GM21528 (cell line): ENCODE measurements at regions not wholly inside any gene's neighbourhood (a gene's known extent, or its start where the extent isn't known, plus 50 kb on each side); places are given as distances from the start of the nearest gene placed in this dataset.
A peak's percentile ranks its signal among the peaks of the same experiment; 100 is the strongest.
"Not testable (repeated sequence)": the region's sequence is repeated elsewhere in the genome, so short reads cannot be mapped to it uniquely, and the experiment has no call there.

Source experiments
- ATAC-seq: cut with Tn5 transposase; IDR thresholded peaks from one replicate; pipeline ENCODE4 v1.9.1; 2021; ENCODE audit warnings: mild to moderate bottlenecking, moderate library complexity; ENCODE audit not compliant: unreplicated experiment, low FRiP score

DNA sequence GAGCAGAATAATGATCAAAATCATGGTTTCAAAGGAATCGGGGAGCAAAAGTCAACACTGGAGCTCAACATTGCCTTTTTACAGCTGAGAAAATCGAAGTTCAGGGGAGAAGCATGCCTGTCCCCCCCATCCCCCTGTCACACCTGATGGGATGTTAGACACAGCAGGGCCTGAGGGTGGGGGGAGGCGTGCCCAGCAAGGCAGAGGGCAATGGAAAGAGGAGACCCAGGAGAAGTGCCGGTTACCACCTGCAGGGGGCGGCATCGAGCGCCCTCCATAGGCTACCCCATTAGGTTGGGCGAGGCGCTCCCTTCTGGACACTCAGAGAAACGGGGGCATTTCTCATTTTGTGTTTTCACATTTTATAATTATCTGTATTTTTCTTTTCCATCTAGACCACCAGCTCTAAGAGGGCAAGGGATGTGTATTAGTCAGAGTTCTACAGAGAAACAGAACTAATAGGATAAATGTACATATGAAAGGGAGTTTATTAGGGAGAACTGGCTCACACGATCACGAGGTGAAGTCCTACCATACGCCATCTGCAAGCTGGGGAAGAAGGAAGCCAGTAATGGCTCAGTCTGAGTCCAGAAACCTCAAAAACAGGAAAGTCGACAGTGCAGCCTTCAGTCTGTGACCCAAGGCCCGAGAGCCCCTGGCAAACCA is 271.3 kb downstream of the LRATD1 start:
- peak; percentile 99 for ATAC-seq

DNA sequence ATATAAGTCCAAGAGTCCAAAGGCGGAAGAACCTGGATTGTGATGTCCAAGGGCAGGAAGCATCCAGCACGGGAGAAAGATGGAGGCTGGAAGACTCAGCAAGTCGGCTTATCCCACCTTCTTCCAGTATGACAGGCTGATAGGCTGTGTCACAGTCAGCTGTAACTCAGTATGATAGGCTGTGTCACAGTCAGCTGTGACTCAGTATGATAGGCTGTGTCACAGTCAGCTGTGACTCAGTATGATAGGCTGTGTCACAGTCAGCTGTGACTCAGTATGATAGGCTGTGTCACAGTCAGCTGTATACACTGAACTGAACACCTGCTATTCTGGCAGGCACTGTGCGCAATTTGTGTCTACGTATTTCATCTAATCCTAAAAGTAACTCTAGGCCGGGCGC is 271.9 kb downstream of the LRATD1 start:
- ATAC-seq, result not testable (repeated sequence)

DNA sequence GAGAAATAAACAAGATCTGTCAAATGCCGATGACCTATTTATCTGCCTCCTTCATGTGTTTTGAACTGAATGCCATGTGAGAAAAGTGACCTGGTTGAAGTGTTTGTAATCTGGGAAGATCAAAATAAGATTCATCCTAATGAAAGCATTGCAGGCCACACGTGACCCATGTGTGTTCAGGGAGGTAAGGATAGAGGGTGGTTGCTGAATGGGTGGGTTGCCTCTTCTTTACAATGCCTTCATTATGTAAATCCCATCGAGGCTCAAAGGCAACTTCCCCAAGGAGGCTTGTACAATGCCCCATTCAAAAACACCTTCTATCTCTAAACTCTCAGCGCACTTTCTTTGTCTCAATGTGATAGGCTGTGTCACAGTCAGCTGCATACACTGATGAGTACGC is 273.1 kb downstream of the LRATD1 start:
- no peak for ATAC-seq

DNA sequence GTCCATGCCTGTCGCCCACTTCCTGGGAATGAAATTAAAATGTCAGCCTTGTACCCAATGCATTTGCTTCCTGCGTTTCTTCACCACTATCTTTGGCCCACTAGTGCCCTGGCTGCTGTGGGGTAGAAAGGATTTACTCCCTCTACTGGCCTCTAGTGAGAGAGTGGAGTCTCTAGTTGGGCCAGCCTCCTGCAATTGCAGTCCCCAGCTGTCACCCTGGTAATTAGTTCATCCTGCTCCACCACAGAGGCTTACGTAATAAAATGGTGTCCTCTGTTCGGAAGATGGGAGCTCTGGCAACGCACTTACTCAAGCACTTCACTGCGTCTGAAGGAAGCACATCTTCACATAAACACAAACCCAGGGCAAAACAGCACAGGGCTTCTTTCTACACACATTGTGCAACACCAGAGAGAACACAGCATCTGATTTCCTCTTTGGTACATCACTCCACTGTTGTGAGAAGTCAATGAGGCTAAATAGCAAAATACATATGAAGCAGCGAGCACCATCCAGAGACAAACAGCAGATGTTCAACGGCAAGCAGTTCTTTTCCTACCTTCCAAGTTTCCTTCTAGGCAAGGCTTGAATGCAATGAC is 274.6 kb downstream of the LRATD1 start:
- ATAC-seq, result no peak

DNA sequence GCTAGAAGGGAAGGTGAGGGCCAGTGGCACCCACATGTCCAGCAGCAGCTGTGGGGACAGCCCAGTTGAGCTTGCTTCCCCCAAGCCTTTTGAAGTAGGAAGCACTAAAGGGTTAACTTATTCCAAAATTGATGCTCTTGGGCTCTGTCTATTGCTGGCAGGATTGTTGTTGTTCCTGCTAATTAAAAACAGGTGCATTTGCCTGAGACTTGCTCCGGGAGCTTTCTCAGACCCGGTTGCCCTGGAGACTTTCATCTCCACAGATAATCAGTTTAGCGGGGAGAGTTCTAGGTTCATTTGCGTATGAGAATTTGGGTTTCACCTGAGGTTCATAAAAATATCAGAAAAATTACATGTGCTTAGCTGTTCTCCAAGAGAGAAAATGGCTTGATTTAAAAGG is 277.3 kb downstream of the LRATD1 start:
- ATAC-seq, result no peak

DNA sequence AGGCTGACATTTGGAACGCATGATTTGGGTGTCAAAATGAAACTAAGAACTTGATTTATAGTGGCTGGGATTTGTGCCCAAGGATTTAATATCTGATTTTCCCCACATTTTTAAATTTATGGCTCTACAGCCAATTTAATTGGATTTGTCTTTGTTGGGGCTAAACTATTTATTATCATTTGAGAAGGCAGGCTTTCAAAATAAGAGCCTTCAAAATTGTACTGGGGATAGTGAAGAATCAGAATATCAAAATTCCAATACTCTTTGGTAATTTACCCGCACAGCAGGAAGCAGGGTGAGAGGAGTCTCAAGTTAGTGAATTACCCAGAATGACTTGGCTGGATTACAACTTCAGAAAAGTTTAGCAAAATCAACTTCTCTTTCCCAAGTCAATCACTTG is 278.1 kb downstream of the LRATD1 start:
- no peak for ATAC-seq

DNA sequence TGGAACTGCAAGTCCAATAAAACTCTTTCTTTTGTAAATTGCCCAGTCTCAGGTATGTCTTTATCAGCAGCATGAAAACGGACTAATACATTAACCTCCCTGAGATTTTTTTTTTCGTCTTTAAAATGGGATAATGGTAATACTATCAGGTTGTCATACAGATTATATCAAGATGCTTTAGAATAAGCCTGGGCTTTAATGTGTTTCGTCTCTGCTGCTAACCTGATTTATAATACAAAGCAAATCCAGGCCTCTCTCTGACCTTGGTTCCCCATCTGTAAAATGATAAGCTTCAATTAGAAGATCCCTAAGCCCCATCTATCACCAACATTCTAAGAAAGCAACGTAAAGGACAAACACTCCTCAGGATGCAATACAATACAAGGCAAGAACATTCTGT is 283.5 kb downstream of the LRATD1 start:
- no peak for ATAC-seq

DNA sequence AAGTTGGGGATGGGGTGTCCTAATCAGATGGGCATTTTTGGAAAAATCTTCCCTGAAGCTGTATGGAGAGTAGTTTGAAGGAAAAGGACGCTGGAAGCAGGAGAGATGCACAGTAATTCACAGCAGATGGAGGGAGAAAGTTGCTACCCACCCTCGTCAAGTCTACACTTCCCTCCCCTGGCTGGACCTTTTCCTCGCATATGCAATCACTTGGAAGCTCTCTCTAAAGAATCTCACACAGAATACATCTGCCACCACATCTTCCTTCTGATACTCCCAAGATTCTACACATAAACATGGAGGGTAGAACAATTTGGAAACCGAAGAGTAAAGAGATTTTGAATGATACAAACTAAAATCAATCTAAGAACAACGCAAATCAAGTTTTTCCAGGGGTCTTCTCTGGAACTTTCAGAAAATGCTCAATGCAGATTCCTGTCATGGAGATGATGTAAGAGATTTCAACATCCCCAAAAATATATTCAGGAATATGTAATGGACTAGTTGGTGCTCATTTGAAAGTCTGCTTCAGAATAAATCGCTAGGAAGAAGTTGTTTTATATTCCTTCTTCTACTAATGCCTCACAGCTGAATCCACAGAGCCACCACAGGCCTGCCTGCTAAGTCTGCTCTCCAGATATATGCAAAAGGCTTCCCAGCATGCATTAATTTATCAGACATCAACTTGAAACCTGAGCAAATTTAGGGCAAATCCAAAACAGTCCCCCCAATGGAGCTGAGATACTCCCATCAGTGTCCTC is 291.5 kb downstream of the LRATD1 start:
- no peak for ATAC-seq

DNA sequence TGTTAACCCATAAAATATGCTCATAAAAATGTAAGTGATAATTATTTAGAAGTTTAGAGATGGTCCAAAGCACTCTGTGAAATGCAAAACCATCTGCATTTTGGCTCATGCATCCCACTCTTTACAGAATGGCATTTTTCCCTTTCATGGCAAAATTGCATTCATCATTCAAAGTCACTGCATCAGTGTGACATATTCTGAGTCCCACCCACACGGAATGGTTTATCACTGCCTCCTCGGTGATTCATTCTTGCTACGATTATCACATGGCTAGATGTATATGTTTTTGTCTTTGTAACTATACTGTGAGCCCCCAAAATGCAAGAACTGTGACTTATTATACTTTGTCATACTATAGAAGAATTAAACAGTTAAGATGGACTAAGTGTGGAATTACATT is 293.0 kb downstream of the LRATD1 start:
- no peak for ATAC-seq

DNA sequence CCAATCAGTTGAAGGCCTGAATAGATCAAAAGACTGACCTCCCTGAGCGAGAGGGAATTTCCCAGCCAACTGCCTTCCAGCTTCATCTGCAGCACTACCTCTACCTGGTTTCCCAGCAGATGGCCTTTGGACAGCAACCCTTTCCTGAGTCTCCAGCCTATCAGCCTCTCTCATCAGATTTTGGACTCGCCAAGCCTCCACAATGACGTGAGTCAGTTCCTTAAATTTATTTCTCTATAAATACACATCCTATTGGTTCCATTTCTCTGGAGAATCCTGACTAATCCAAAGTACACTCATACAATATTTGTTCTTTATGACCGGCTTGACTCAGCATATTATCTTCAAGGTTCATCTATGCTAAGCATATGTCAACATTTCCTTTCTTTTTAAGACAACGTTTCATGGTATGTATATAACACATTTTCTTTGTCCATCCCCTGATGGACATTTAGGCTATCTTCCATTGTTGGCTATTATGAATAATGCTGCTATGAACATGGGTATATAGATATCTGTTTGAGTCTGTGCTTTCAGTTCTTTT is 294.6 kb downstream of the LRATD1 start:
- no peak for ATAC-seq

DNA sequence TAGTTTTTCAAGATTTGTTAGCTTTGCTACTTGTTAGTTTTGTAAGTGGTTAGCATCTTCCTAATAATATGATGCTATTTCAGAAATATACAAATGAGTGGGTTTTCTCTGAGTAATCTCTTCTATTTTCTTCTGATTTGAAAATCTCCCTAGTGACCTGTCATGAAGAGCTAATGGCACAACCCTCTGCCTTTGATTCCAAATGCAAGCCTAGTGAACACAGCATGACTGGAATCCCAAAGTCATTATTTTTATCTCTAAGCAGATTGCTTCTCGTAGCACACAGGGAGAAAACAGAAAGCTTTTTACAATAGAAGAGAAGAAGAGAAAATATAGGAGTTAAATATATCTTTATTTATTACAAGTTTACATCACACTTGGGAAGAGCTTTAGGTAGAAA is 295.5 kb downstream of the LRATD1 start:
- no peak for ATAC-seq

DNA sequence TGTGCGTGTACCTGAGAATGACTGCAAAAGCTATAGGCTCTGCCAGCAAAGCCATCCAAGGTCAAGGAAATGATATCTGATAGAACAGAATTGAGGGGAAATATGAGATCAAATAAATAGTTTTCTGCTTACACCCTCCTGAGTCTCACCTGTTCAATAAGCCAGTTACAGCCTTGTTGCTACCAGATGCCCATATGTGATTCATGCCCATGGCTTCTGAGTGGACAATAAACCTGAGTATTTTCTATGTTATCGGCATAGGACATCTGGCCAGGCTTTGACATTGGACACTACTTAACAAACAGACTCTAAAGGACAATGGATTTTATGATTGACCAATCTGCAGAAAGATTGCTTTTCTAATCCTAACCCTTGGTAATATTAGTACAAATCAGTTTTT is 297.9 kb downstream of the LRATD1 start:
- no peak for ATAC-seq

DNA sequence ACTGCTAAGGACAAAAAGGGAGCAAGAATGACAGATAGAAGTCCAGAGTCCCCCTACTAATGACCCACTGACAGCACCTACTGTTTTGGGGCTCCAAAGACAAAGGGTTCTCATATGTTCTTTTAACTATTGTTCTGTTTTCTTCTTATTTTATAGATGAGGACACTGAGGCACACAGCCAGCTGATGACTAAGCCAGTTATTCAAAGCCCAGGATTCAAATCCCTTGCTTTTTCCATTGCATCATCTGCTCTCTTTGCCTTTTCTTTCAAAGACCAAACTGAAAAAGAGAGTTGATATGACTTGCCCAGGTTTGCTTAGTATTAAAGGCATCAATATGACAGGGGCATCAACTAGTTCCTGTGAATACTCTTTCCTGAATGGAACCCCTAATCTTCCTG is 299.8 kb downstream of the LRATD1 start:
- ATAC-seq, result no peak

DNA sequence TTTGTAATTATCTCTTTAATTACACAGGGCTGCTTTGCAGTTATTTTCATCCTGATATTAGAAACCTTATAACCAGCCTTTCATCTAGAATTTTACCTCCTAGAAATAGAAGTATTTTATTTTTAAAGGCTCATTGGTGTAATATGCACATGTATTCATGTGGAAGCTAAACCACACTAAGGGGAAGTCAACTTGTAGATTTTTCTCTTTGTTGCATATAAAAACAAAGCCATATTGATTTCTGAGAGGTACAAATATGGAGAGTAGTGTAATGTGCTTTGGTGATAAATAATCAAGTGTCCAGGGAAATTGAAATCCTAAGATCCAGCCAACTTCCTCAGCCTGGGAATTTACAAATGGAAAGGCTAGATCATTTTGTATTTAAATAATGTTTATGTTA is 301.2 kb downstream of the LRATD1 start:
- no peak for ATAC-seq

DNA sequence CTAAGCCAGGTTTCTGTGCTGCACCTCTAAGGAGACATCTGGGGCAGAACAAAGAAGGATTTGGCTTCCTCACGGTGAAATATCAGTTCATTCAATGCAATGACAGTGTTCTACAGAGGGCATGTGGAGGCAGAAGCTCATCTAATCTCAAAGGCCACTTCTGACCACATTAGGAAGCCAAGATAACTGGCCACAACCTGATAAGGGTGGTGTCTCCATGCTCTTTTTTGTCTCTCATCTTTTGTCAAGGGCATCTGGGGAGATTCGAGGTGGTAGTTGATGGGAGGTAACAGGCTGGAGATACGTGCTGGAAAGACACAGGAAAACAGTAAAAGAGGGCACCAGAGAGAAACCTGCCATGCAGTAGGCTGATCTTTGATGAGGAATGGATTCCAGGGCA is 303.9 kb downstream of the LRATD1 start:
- no peak for ATAC-seq

DNA sequence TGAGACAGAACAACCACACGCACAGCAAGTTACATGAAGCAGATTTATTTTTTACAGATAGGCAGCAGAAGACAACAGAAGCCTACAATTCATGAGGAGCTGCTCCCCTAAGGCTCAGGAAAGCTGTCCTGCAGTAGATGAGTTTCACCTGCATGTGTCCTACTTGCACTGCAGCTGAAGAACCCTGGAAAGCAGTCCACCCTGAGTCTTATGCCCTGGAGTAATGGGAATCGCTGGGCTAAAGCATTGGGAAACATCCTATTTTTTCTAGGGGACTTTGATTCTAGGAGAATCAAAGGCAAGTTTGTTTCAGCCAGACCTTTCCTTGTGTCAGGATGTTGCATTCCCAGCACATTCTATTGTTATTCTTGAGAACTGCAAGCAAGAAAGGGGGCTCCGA is 304.8 kb downstream of the LRATD1 start:
- ATAC-seq, result no peak

DNA sequence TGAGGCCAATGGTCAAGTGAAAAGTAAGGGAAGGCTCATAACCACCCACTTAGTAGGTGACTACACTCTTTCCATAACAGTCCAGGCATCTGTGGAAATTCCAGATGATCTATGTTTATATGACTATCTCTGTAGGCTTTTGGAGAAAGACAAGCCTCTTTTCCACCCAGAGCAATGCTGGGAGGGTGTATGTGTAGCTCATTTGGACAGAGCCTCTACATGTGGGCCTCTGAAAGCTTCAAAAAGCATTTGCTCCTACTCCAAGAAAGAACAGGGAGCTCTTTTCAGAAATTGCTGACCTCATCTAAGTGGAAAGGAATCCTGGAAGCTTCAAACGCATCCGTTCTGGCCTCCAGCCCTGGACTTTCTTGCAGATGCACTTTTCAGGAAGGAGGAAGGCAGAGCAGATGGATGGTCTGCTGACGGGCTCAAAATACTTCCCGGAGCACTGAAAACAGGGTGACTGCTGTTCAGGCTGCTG is 308.7 kb downstream of the LRATD1 start:
- no peak for ATAC-seq

DNA sequence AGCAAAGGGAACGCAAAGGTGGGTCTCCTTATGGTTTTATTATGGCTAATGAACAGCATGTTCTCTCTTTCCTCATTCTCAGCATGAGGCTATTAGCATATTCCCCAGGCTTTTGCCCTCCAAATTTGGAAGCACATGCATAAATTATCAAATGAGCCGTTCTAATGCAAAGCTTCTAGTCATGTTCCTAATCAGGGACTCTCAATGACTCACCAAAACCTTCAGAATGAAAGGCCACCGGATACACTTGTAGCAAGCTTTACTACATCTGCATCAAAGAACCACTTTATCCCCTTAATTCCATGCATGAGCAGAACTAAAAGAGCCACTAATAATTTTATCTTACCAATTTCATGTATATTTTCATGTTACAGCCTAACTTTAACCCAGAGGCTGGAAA is 310.5 kb downstream of the LRATD1 start:
- no peak for ATAC-seq

DNA sequence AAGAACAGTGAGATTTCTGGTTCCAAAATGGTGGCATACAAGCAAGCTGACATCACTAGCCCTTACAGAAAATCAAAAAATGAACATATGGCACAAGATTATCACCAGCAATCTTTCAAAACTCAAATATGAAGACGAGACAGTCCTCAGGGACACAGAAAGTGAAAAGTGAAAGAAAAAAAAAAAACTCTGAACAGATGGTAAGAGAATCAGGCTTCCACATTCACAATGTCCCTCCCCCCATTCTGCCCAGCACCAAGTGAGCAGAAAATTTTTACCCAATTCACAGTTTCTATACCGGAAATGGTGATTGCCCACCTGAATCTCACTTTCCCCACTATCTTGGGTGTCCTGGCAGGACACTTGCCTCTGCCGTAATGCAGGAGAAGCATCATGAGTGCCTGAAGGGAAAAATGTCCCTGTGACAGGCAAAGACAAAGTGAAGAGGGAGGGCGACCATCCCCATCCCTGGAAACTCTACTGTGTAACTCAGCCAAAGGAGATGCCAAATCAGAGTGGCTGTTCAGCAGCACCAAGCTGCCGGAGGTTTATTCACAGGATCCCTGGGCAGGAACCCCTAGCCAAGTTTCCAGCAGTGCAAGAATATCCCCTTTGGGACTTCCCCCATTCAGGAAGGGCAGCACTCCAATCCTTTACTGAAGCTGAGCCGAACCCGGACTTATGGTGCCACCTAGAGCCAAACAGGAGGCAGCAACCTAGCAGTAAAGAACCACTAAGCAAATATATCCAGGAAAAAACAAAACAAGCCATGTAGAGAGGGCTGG is 312.2 kb downstream of the LRATD1 start:
- ATAC-seq, result peak; percentile 77

DNA sequence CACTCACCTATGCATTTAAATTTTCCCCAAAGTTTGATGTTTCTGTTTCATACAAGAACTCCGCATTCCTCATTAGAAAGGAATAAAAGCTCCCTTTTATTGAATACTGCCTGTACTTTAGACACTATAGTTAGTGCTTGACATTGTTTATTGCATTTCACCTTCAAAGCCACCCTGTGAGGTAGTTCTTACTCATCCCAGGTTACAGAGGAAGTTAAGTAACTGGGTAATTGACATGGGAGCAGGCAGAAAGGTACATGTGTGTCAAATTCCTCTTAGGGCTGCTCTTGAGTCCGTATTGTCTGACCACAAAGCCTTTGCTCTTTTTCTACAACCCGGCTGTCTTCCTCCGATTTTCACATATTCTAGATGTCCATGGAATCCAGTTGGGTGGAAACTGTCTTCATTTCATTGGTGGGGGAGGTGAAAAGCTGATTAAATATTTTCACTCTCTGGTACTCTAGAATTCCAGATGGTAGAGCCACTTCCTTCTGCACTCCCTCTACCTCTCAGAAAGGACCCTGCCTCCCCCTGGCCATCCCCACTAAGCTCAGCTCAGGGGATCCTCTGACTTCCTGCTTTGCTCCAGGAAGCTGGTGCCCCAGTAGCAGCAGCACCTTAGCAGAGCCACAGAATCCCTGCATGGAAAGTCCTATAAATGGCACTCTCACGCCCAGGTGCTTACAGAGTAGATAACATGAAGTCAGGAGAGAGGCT is 319.2 kb downstream of the LRATD1 start:
- no peak for ATAC-seq
